Cardiac fibroblast (primary cell): ENCODE measurements at regions not wholly inside any gene's neighbourhood (a gene's known extent, or its start where the extent isn't known, plus 50 kb on each side); places are given as distances from the start of the nearest gene placed in this dataset.

Source experiments
- DNase-seq, 2 donors: peaks; one replicate each; pipeline versions ENCODE4 v3.0.0 to v3.0.0-alpha.2; 2010; ENCODE audit warnings: low read depth in 2 of 2
- H3K4me3 ChIP-seq, 2 donors: replicated peaks in 1 of 2; 1 replicate in 1 of 2; 2 replicates in 1 of 2; pipeline ENCODE4 v1.5.1; 2011; ENCODE audit warnings: low read depth in 2 of 2, low read length in 2 of 2, mild to moderate bottlenecking in 2 of 2, moderate library complexity in 1 of 2
- TF ChIP-seq, protein P1 (sequence below): IDR thresholded peaks from one replicate; pipeline ENCODE4 v1.5.1; 2011; ENCODE audit warnings: low read depth, mild to moderate bottlenecking, low read length, inconsistent platforms

DNA sequence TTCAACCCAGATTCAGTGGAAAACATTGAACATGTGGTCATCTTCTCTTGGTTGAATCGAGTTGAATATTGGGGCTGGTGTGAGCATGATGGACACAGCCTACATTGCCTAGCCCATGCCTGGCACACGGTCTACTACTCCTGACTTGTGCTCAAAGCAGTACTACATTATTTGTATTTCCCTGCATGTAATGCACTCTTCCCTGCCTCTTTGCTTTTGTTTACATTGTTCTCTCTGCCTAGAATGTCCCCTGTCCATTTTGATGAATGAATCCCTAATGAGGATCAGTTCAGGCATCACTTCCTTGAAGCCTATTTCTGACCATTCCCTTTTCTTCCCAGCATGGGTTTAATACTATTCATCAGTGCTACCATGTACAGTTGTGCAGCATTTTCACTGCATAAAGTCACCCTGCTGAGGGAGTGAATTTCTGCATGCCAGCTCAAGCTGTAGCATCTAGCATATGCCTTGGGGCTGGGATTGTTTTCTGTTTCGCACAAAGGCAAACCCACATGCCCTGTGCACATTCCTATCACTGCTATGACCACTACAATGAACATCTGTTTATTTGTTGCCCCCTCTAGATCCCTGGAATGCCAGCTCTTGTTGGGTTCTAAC lies 75.3 kb upstream of the CCN6 start:
- TF ChIP-seq, protein P1, sequence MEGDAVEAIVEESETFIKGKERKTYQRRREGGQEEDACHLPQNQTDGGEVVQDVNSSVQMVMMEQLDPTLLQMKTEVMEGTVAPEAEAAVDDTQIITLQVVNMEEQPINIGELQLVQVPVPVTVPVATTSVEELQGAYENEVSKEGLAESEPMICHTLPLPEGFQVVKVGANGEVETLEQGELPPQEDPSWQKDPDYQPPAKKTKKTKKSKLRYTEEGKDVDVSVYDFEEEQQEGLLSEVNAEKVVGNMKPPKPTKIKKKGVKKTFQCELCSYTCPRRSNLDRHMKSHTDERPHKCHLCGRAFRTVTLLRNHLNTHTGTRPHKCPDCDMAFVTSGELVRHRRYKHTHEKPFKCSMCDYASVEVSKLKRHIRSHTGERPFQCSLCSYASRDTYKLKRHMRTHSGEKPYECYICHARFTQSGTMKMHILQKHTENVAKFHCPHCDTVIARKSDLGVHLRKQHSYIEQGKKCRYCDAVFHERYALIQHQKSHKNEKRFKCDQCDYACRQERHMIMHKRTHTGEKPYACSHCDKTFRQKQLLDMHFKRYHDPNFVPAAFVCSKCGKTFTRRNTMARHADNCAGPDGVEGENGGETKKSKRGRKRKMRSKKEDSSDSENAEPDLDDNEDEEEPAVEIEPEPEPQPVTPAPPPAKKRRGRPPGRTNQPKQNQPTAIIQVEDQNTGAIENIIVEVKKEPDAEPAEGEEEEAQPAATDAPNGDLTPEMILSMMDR = no peak
- H3K4me3 ChIP-seq = no peak overlapping the region
- no peak for DNase-seq

DNA sequence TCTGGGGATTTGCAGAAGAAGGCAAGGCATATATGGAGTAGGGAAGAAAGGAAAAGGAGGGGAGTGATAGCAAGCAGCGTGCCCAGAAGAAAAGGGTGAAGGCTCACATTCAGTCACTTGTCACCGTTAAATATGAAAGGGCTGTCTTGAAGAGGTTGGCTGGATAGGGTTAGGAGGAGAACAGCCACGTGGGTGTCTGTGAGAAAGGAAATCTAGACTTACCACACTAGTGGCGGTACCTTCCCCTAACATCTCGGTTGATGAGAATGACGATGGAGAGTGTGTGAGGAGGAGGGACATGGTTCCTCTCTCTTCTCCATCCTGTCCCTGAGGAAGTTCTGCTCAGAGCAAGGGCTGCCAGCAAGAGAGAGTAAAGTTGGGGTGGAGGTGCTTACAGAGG lies 74.3 kb upstream of the CCN6 start:
- TF ChIP-seq, protein P1 = no peak
- no peak for DNase-seq
- H3K4me3 ChIP-seq = no peak overlapping the region

DNA sequence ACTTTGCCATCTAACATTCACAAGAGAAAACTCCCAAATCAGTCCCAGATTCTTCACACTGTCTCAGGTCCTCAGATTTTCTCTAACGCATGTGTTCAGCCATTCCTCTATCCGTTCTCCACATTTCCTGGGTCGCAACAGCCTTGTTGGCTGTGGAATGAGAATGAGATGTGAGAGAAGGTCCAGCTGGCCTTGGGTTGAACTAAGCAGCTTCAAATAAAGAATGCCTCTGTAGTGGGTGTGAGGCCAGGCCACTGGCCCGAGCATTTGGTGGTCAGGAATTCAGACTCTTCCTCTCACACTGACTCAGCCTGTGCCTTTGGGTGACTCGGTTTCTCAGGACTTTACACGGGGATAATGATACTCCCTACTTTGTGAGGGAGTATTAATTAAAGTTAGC lies 73.8 kb upstream of the CCN6 start:
- TF ChIP-seq, protein P1 = no peak
- DNase-seq = peak; percentile 57
- no peak overlapping the region for H3K4me3 ChIP-seq

DNA sequence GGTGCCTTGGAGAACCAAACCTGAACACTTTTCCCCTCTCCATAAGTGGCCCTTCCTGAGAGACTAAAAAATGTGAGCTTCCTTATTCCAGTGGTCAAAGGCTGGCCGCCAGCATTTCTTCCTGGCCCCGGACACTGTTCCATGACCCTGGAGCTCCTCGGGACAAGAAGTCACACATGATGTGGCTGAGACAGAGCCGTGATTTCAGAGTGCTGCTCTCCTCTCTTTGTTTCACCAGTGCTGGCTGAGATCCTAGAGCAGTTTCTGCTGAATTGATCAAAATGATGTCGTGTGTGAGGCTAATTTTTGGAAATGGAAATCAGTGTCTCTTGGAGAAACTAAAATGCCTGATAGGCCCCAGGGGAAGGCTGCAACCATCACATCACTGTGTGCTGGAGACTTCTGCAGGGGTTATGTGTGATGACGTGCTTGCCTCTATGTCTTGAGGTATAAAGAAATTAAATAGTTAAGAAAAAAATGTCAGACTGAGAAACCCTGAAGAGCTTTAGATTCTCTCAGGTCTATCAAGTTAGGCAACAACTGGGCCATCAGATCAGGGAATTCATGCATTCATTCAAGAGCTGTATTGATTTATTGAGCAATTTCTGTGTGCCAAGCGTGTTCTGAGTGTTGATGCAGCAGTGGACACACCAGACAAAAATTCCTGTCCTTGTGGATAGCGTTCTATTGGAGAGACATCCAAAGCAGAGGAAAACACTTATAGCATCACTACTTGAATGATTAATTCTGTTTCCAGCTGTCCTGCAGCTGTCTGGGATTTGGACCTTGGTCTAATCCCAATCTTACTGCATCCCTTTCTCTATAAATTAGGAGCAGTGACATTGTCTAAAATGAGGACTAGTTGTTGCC lies 72.7 kb upstream of the CCN6 start:
- TF ChIP-seq, protein P1 = no peak
- no peak for DNase-seq
- no peak overlapping the region for H3K4me3 ChIP-seq

DNA sequence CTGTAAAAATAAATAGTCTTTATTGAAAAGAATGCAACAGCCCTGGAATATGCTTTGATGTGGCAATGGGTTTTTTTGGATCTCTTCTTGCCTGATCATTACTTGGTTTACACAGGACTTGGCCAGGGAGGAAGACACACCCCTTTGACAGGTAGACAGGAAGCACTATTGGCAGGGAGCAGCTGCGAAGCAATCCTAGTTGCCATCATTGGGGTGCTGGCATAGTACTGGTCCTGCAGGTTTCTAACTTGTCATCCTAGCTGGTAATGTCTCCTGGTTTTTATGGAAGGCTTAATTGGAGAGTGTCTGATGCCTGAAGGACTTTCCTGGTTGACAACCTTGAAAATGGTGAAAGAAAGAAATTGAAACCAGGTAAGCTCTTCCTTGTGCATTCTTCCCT lies 71.2 kb upstream of the CCN6 start:
- DNase-seq = no peak
- no peak overlapping the region for H3K4me3 ChIP-seq
- TF ChIP-seq, protein P1 = no peak

DNA sequence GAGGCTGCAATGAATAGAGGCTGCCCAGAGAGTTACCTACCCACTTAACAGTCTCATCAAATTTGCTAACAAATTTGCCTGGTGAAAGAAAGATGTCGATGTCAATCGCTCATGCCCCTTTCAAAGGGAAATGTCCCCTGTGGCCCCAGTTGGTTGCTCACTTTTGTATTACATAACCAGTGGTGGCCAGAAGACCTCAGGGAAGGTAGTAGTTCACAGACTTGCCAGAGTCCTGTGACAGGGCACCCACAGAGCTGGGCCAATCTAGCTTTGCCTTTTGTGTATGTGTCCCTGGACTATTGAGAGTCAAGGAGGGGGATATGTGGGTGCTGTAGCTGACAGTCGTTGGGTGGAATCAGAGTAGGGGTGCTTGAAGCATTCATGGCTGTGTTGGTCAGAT lies 70.7 kb upstream of the CCN6 start:
- no peak overlapping the region for H3K4me3 ChIP-seq
- TF ChIP-seq, protein P1 = no peak
- no peak for DNase-seq
